HepG2 (cell line): ENCODE measurements at regions not wholly inside any gene's neighbourhood (a gene's known extent, or its start where the extent isn't known, plus 50 kb on each side); places are given as distances from the start of the nearest gene placed in this dataset.

Source experiments
- BRCA1 ChIP-seq: sonication (generic); formaldehyde crosslinking; IDR thresholded peaks from 2 replicates; pipeline ENCODE4 v1.4.0; 2020; ENCODE audit warnings: missing genetic modification reagents
- ELF4 ChIP-seq: sonication (generic); formaldehyde crosslinking; IDR thresholded peaks from 2 replicates; pipeline ENCODE4 v1.5.0; 2020; ENCODE audit warnings: missing genetic modification reagents, mild to moderate bottlenecking, moderate library complexity, borderline replicate concordance
- HDAC2 ChIP-seq: sonication (generic); formaldehyde crosslinking; IDR thresholded peaks from 2 replicates; pipeline ENCODE4 v1.4.0; 2020; ENCODE audit warnings: missing genetic modification reagents
- HOXA9 ChIP-seq: sonication (generic); formaldehyde crosslinking; IDR thresholded peaks from 2 replicates; pipeline ENCODE4 v1.8.1; 2022; ENCODE audit warnings: missing genetic modification reagents, mild to moderate bottlenecking, moderate library complexity, borderline replicate concordance
- JUN ChIP-seq: sonication (generic); formaldehyde crosslinking; IDR thresholded peaks from 2 replicates; pipeline ENCODE4 v1.4.0; 2020; ENCODE audit warnings: mild to moderate bottlenecking, missing genetic modification reagents
- MLLT10 ChIP-seq: sonication (generic); formaldehyde crosslinking; IDR thresholded peaks from 2 replicates; pipeline ENCODE4 v1.4.0; 2020; ENCODE audit warnings: missing genetic modification reagents
- TCF7L2 ChIP-seq: IDR thresholded peaks from 2 replicates; pipeline ENCODE4 v1.6.1; 2011; ENCODE audit warnings: mild to moderate bottlenecking, low read depth, low read length, moderate library complexity
- TF ChIP-seq, protein P1 (sequence below): sonication (generic); formaldehyde crosslinking; IDR thresholded peaks from 2 replicates; pipeline ENCODE4 v1.4.0; 2020; ENCODE audit warnings: mild to moderate bottlenecking, missing genetic modification reagents, borderline replicate concordance
- TF ChIP-seq, protein P2 (sequence below): sonication (generic); formaldehyde crosslinking; IDR thresholded peaks from 2 replicates; pipeline ENCODE4 v1.5.0; 2020; ENCODE audit warnings: missing genetic modification reagents
- TF ChIP-seq, protein P3 (sequence below): sonication (generic); formaldehyde crosslinking; conservative IDR thresholded peaks from 2 replicates; pipeline ENCODE4 v1.8.0; 2022; ENCODE audit warnings: mild to moderate bottlenecking, moderate library complexity, missing genetic modification reagents
- TF ChIP-seq, protein P4 (sequence below): sonication (generic); formaldehyde crosslinking; IDR thresholded peaks from 2 replicates; pipeline ENCODE4 v1.5.0; 2020; ENCODE audit warnings: mild to moderate bottlenecking, missing genetic modification reagents, moderate library complexity
- TF ChIP-seq, protein P5 (sequence below), 2 experiments: sonication (generic) in 1 of 2; formaldehyde crosslinking in 1 of 2; IDR thresholded peaks; 2 replicates each; pipeline versions ENCODE4 v1.5.1 to v1.6.1; 2011 to 2020; ENCODE audit warnings: borderline replicate concordance in 1 of 2, low read depth in 1 of 2, low read length in 1 of 2, mild to moderate bottlenecking in 1 of 2, missing genetic modification reagents in 1 of 2, moderate library complexity in 1 of 2
- TF ChIP-seq, protein P6 (sequence below): conservative IDR thresholded peaks from 2 replicates; pipeline ENCODE4 v1.6.1; 2018; ENCODE audit warnings: missing genetic modification reagents

DNA sequence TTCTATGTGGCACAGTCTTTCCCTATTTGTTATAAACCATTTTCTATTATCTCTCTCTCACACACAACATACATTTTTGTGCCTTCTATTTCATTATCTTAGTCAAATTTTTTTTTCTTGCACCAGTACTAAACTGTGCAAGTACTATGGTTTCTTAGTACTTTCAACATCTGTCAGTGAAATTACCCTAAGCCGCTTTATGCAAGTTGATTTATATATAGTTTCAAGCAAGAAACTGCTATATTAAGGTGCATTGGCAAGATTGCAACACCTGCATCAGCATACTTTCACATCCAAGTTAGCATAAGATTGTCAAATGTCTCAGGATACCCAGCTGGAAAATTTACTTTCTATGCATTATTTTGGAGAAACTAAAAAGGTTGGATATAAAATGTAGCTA lies 180.2 kb upstream of the FSTL5 start:
- TF ChIP-seq, protein P1, sequence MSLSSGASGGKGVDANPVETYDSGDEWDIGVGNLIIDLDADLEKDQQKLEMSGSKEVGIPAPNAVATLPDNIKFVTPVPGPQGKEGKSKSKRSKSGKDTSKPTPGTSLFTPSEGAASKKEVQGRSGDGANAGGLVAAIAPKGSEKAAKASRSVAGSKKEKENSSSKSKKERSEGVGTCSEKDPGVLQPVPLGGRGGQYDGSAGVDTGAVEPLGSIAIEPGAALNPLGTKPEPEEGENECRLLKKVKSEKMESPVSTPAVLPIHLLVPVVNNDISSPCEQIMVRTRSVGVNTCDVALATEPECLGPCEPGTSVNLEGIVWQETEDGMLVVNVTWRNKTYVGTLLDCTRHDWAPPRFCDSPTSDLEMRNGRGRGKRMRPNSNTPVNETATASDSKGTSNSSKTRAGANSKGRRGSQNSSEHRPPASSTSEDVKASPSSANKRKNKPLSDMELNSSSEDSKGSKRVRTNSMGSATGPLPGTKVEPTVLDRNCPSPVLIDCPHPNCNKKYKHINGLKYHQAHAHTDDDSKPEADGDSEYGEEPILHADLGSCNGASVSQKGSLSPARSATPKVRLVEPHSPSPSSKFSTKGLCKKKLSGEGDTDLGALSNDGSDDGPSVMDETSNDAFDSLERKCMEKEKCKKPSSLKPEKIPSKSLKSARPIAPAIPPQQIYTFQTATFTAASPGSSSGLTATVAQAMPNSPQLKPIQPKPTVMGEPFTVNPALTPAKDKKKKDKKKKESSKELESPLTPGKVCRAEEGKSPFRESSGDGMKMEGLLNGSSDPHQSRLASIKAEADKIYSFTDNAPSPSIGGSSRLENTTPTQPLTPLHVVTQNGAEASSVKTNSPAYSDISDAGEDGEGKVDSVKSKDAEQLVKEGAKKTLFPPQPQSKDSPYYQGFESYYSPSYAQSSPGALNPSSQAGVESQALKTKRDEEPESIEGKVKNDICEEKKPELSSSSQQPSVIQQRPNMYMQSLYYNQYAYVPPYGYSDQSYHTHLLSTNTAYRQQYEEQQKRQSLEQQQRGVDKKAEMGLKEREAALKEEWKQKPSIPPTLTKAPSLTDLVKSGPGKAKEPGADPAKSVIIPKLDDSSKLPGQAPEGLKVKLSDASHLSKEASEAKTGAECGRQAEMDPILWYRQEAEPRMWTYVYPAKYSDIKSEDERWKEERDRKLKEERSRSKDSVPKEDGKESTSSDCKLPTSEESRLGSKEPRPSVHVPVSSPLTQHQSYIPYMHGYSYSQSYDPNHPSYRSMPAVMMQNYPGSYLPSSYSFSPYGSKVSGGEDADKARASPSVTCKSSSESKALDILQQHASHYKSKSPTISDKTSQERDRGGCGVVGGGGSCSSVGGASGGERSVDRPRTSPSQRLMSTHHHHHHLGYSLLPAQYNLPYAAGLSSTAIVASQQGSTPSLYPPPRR (CRISPR knock-in tag), result no peak
- TF ChIP-seq MLLT10 (CRISPR knock-in tag) (no peak), JUN (CRISPR knock-in tag) (no peak), HOXA9 (CRISPR knock-in tag) (no peak), HDAC2 (CRISPR knock-in tag) (no peak), ELF4 (CRISPR knock-in tag) (no peak), BRCA1 (CRISPR knock-in tag) (no peak), TCF7L2 (no peak)
- TF ChIP-seq, protein P2, sequence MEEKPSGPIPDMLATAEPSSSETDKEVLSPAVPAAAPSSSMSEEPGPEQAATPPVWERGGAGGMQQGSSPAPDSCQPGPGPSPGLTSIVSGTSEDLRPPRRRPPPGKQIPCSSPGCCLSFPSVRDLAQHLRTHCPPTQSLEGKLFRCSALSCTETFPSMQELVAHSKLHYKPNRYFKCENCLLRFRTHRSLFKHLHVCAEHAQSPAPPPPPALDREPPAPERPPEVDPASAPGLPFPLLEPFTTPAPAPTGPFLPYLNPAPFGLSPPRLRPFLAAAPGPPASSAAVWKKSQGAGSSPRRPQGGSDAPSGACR (CRISPR knock-in tag), result no peak
- TF ChIP-seq, protein P3, sequence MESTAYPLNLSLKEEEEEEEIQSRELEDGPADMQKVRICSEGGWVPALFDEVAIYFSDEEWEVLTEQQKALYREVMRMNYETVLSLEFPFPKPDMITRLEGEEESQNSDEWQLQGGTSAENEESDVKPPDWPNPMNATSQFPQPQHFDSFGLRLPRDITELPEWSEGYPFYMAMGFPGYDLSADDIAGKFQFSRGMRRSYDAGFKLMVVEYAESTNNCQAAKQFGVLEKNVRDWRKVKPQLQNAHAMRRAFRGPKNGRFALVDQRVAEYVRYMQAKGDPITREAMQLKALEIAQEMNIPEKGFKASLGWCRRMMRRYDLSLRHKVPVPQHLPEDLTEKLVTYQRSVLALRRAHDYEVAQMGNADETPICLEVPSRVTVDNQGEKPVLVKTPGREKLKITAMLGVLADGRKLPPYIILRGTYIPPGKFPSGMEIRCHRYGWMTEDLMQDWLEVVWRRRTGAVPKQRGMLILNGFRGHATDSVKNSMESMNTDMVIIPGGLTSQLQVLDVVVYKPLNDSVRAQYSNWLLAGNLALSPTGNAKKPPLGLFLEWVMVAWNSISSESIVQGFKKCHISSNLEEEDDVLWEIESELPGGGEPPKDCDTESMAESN (CRISPR knock-in tag), result no peak
- TF ChIP-seq, protein P4, sequence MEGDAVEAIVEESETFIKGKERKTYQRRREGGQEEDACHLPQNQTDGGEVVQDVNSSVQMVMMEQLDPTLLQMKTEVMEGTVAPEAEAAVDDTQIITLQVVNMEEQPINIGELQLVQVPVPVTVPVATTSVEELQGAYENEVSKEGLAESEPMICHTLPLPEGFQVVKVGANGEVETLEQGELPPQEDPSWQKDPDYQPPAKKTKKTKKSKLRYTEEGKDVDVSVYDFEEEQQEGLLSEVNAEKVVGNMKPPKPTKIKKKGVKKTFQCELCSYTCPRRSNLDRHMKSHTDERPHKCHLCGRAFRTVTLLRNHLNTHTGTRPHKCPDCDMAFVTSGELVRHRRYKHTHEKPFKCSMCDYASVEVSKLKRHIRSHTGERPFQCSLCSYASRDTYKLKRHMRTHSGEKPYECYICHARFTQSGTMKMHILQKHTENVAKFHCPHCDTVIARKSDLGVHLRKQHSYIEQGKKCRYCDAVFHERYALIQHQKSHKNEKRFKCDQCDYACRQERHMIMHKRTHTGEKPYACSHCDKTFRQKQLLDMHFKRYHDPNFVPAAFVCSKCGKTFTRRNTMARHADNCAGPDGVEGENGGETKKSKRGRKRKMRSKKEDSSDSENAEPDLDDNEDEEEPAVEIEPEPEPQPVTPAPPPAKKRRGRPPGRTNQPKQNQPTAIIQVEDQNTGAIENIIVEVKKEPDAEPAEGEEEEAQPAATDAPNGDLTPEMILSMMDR (CRISPR knock-in tag), result no peak
- TF ChIP-seq, protein P5, sequence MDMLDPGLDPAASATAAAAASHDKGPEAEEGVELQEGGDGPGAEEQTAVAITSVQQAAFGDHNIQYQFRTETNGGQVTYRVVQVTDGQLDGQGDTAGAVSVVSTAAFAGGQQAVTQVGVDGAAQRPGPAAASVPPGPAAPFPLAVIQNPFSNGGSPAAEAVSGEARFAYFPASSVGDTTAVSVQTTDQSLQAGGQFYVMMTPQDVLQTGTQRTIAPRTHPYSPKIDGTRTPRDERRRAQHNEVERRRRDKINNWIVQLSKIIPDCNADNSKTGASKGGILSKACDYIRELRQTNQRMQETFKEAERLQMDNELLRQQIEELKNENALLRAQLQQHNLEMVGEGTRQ (IDR thresholded peaks at IDR 0.05; ENCODE audit: low read depth, low read length), result no peak
- TF ChIP-seq, protein P5 (CRISPR knock-in tag; IDR thresholded peaks at IDR 0.05; ENCODE audit: borderline replicate concordance), result no peak
- TF ChIP-seq, protein P6, sequence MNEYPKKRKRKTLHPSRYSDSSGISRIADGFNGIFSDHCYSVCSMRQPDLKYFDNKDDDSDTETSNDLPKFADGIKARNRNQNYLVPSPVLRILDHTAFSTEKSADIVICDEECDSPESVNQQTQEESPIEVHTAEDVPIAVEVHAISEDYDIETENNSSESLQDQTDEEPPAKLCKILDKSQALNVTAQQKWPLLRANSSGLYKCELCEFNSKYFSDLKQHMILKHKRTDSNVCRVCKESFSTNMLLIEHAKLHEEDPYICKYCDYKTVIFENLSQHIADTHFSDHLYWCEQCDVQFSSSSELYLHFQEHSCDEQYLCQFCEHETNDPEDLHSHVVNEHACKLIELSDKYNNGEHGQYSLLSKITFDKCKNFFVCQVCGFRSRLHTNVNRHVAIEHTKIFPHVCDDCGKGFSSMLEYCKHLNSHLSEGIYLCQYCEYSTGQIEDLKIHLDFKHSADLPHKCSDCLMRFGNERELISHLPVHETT (CRISPR knock-in tag), result no peak
